GM10248 (cell line): ENCODE measurements at regions not wholly inside any gene's neighbourhood (a gene's known extent, or its start where the extent isn't known, plus 50 kb on each side); places are given as distances from the start of the nearest gene placed in this dataset.

Experiments used
- CTCF ChIA-PET: fragments of 300-600 bp; sonication (Branson Sonifier 250); formaldehyde crosslinking; extraction: SDS; loops from one replicate; lab custom pipeline; 2021; ENCODE audit warnings: antibody characterized with exemption; lab: Yijun Ruan, JAX
- POLR2A ChIA-PET: fragments of 350-650 bp; sonication (Branson Sonifier 250); formaldehyde crosslinking; extraction: SDS; loops from one replicate; lab custom pipeline; 2020; ENCODE audit warnings: antibody characterized with exemption; lab: Yijun Ruan, JAX
- DNase-seq: peaks from one replicate; pipeline ENCODE4 v3.0.0; 2012; ENCODE audit errors: extremely low spot score
- TF ChIP-seq, protein P1 (sequence below): IDR thresholded peaks from 2 replicates; pipeline ENCODE4 v1.5.1; 2012; ENCODE audit warnings: mild to moderate bottlenecking, low read depth; ENCODE audit errors: extremely low read depth, missing control alignments, control extremely low read depth

DNA sequence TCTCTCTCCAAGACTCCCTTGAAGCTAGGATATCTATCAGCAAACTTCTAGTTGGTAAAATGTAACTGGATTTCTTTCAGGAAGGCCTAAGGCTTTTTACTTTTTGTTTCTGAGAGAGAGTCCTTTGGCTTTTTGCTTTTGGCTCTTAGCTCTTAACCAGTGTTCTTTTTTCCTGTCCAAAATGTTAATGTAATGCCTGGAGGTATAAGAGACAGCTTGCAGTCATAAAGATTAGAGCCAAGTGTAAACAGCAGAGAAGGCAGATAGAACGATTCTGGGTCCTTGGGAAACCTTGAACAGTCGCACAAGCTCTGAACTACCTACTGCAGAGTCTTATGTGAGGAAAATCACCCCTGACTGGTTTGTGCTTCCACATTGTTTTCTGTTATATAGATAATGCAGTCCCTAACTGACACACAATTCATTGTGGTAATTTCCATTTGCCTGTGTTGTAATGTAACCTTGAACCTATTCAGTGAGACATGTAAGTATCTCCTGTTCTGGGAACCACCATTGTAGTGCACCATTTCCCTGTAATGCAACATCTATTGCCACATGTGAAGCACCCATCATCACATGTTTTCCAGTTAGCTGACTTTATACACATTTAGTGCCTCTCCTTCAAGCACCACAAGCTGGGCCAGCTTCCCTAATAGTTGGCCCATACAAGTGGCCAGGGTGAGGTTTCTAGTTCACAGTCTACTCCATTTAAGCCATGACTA, 1311.9 kb downstream of the ROBO1 start:
- CTCF ChIA-PET, result no interaction called here
- POLR2A ChIA-PET, result no interaction called here
- no peak for DNase-seq
- TF ChIP-seq, protein P1, sequence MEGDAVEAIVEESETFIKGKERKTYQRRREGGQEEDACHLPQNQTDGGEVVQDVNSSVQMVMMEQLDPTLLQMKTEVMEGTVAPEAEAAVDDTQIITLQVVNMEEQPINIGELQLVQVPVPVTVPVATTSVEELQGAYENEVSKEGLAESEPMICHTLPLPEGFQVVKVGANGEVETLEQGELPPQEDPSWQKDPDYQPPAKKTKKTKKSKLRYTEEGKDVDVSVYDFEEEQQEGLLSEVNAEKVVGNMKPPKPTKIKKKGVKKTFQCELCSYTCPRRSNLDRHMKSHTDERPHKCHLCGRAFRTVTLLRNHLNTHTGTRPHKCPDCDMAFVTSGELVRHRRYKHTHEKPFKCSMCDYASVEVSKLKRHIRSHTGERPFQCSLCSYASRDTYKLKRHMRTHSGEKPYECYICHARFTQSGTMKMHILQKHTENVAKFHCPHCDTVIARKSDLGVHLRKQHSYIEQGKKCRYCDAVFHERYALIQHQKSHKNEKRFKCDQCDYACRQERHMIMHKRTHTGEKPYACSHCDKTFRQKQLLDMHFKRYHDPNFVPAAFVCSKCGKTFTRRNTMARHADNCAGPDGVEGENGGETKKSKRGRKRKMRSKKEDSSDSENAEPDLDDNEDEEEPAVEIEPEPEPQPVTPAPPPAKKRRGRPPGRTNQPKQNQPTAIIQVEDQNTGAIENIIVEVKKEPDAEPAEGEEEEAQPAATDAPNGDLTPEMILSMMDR, result no peak

DNA sequence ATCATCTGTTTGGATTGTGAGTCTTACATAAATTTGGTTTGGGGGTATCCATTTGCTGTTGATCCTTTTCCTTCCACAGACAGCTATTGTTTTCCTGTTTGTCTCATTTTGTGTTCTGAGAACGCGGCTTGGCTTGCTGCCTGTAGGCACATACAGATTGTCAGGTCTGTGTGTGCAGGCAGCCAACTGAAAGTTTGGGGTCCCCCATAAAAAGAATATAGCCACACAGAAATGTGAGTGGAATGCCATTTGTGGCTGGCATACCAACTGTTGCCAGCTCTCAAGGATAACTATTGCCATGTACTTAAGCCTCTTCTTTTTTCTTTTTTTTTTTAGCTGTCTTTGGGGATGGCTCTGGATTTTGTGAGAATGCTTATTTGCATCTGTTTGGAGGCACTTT, 1308.0 kb downstream of the ROBO1 start:
- ChIA-PET CTCF (interaction anchor here (0.9 kb wide), 1 partner anchor 10 kb away, joined by 3 read pairs; no protein-coding TSS in a partner anchor), POLR2A (no interaction called here)
- TF ChIP-seq, protein P1, result no peak
- no peak for DNase-seq

DNA sequence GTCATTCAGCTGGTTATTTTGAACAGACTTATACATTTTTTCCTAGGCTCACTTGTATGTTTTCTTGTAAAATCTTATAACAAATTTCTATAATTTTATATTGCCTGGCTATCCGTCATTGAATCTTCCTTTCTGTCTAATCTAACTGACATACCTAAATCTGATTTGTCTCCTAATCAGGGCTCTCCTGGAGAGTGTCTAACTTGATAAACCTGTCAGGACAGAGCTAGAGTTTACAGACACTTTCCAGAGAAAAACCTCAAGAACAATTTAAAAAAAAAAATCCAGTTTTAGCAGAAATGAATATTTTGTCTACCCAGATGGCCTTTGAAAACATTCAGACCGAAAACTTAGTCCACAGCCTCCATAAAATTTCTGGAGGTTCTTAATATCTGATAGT, 1305.8 kb downstream of the ROBO1 start:
- DNase-seq, result no peak
- TF ChIP-seq, protein P1, result no peak
- ChIA-PET POLR2A (no interaction called here), CTCF (no interaction called here)

DNA sequence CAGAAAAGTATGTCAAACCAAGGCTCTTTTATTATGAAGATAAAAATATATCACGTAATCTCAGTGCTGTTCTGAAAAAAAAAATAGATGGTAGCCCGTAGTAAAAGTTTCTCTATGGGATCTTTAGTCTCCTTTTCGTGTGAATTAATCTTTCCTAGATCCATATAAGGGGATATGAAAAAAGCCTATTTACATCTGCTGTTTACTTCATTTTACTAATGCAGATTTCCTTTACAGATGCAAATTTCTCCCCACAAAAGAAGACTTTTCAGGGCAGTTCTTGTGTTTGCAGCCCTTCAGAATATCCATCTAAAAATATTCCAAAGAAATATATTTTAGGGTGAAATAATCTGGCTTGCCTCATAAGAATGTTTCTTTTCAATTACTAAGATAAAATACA, 1291.7 kb downstream of the ROBO1 start:
- POLR2A ChIA-PET, result no interaction called here
- TF ChIP-seq, protein P1, result no peak

DNA sequence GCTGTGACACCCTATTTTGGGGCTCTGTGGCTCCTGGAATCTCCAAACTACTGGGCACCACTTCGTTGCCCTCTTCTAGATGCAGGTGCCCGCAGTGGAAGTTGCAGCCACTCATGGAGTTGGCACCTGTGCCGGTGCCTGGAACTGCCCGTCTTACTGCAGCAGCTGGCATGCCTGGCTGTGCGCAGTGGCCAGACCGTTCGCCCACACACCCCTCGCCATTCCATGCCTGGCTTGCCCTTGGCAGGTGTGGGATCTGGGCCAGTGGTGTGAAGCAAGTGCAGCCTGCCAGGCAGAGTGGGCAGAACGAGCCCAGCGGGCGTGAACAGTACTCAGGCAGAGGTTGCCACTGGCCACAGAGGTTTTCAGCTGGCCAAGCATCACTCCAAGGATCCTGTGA, 1286.7 kb downstream of the ROBO1 start:
- POLR2A ChIA-PET, result no interaction called here
- TF ChIP-seq, protein P1, result no peak
- CTCF ChIA-PET, result no interaction called here
- no peak for DNase-seq

More for the DNA sequence above, 1291.7 kb downstream of the ROBO1 start:
- DNase-seq, result no peak
- CTCF ChIA-PET, result no interaction called here

DNA sequence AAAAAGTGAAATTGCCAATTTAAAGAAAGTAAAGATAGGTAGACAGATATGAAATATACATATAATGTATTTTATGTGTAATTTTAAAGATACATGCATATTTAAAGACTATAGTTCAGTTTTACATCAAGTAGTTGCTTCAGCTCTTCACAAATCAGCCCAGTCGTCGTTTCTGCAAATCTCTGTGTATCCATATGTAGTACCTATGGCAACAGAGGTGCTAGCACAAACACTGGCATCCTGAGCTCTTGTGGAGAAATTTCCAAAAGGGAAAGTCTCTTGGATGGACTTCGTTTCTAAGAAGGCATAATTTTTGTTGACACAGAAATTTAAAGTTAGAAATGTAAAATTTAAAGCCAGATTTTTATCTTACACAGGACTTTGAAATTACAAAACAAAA, 1284.7 kb downstream of the ROBO1 start:
- no peak for DNase-seq
- ChIA-PET CTCF (no interaction called here), POLR2A (no interaction called here)
- TF ChIP-seq, protein P1, result no peak
